Spinal cord (tissue), 9 donors: ENCODE measurements at regions not wholly inside any gene's neighbourhood (a gene's known extent, or its start where the extent isn't known, plus 50 kb on each side); places are given as distances from the start of the nearest gene placed in this dataset.
A peak's percentile ranks its signal among the peaks of the same experiment; 100 is the strongest.
"Not testable (repeated sequence)": the region's sequence is repeated elsewhere in the genome, so short reads cannot be mapped to it uniquely, and the experiment has no call there.

ENCODE experiments used
- DNase-seq, 6 donors: peaks; one replicate each; pipeline versions ENCODE4 v3.0.0 to v3.0.0-alpha.2; 2013 to 2015; ENCODE audit warnings: low spot score in 6 of 6, low read depth in 4 of 6
- H3K27ac ChIP-seq: one replicate; pipeline ENCODE4 v1.5.1; 2013; ENCODE audit warnings: low read depth, low read length, control low read depth
- H3K27me3 ChIP-seq: one replicate; pipeline ENCODE4 v1.6.1; 2013; ENCODE audit warnings: low read length; ENCODE audit not compliant: control insufficient read depth, insufficient read depth
- H3K36me3 ChIP-seq: one replicate; pipeline ENCODE4 v1.6.1; 2013; ENCODE audit warnings: low read length; ENCODE audit not compliant: control insufficient read depth, insufficient read depth
- H3K4me1 ChIP-seq: one replicate; pipeline ENCODE4 v1.6.1; 2013; ENCODE audit warnings: low read length; ENCODE audit not compliant: control insufficient read depth, insufficient read depth
- H3K4me3 ChIP-seq: one replicate; pipeline ENCODE4 v1.5.1; 2013; ENCODE audit warnings: low read depth, low read length, control low read depth
- H3K9me3 ChIP-seq: one replicate; pipeline ENCODE4 v1.6.1; 2013; ENCODE audit warnings: low read length; ENCODE audit not compliant: control insufficient read depth, insufficient read depth
- WGBS: methylation state at CpG from one replicate; pipeline ENCODE4 v1.1.5; 2013; ENCODE audit warnings: missing lambda C conversion rate; ENCODE audit not compliant: insufficient coverage; 5-methylcytosine and 5-hydroxymethylcytosine counted together
- donor health status: healthy.

- 92% methylated on average over 31 of the region's 31 CpGs for WGBS
Measured at GRCh38 chr22:11627436-11627797, 3900.6 kb upstream of the OR11H1 start.

GRCh38 chr22:11627798-11628650 is 3900.0 kb upstream of the OR11H1 start:
- Histone ChIP-seq H3K27ac (no peak overlapping the region), H3K4me1 (no peaks in the 10 kb centered on the region), H3K27me3 (no peaks in the 10 kb centered on the region), H3K36me3 (no peaks in the 10 kb centered on the region), H3K9me3 (peaks cover 6% of the 10 kb centered on the region), H3K4me3 (no peak overlapping the region)
- WGBS: 89% methylated on average over 72 of the region's 74 CpGs
- DNase-seq: no peak

More at GRCh38 chr22:11627436-11627797, 3900.6 kb upstream of the OR11H1 start:
- Histone ChIP-seq H3K4me3 (no peak overlapping the region), H3K36me3 (no peaks in the 10 kb centered on the region), H3K27me3 (no peaks in the 10 kb centered on the region), H3K27ac (no peak overlapping the region), H3K4me1 (no peaks in the 10 kb centered on the region), H3K9me3 (peaks cover 6% of the 10 kb centered on the region)
- no peak for DNase-seq

- Histone ChIP-seq H3K4me1 (no peaks in the 10 kb centered on the region), H3K36me3 (no peaks in the 10 kb centered on the region), H3K4me3 (no peak overlapping the region), H3K27me3 (no peaks in the 10 kb centered on the region), H3K27ac (no peak overlapping the region), H3K9me3 (peaks cover 6% of the 10 kb centered on the region)
- 86% methylated on average over 102 of the region's 102 CpGs for WGBS
- DNase-seq: no peak
Measured at GRCh38 chr22:11628651-11629511, 3899.1 kb upstream of the OR11H1 start.

GRCh38 chr22:11629661-11630385 is 3898.2 kb upstream of the OR11H1 start:
- H3K4me1 ChIP-seq: no peaks in the 10 kb centered on the region
- H3K36me3 ChIP-seq: no peaks in the 10 kb centered on the region
- H3K9me3 ChIP-seq: peaks cover 6% of the 10 kb centered on the region
- H3K27me3 ChIP-seq: no peaks in the 10 kb centered on the region
- no peak overlapping the region for H3K4me3 ChIP-seq
- no peak for DNase-seq
- no peak overlapping the region for H3K27ac ChIP-seq
- 85% methylated on average over 35 of the region's 35 CpGs for WGBS

GRCh38 chr22:11630386-11631084 is 3897.5 kb upstream of the OR11H1 start:
- not testable (repeated sequence) for H3K4me3 ChIP-seq, H3K9me3 ChIP-seq, H3K36me3 ChIP-seq, H3K27ac ChIP-seq, H3K4me1 ChIP-seq, H3K27me3 ChIP-seq
- peak in 3 of 6 donors; percentile 3 to 23 (median 15) for DNase-seq
- WGBS: 89% methylated on average over 34 of the region's 34 CpGs
